GM21619 (cell line): ENCODE measurements at regions not wholly inside any gene's neighbourhood (a gene's known extent, or its start where the extent isn't known, plus 50 kb on each side); places are given as distances from the start of the nearest gene placed in this dataset.
A peak's percentile ranks its signal among the peaks of the same experiment; 100 is the strongest.

Experiments used
- ATAC-seq: cut with Tn5 transposase; IDR thresholded peaks from one replicate; pipeline ENCODE4 v1.9.1; 2021; ENCODE audit not compliant: unreplicated experiment

GRCh38 chr1:96962751-96963211, 241.2 kb downstream of the PTBP2 start:
- ATAC-seq: no peak

DNA sequence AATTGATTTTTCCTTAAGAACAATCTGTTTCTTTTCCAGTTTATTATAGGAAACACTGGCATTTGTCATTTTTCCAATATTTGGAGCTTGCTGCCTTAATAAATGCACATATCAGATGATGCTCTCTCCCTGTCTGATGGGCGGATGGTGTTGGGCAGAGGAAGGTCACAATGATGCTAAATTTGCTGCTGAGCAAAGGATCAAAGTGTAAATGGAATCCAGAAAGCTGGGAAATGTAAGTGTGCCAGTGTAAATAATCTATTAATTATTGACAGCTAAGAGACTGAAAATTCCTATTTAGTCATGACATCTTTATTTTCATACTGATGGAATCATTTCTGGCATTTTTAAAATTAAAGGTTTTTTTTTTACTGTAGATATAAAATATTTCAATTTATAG, 243.2 kb downstream of the PTBP2 start:
- no peak for ATAC-seq

- ATAC-seq: peak; percentile 90
These were observed 245.1 kb downstream of the PTBP2 start for GRCh38 chr1:96966536-96967138.

DNA sequence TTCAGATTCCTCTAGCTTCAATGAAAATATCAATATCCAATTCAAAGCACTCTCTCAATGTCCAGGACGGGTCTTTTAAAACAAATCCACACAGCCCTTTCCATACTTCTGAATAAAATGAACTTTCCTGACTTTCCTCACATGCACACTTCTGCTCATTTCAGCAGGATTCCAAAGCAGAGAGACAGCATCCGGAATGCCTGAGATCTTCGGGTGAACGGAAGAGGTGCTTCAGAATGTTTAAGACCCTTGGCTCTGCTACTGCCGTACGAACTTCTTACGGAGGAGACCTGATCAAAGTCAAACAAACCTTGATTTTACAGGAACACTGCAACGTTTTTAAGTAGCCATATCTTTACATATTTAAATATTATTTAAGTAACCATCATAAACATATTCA, 245.7 kb downstream of the PTBP2 start:
- ATAC-seq: no peak

DNA sequence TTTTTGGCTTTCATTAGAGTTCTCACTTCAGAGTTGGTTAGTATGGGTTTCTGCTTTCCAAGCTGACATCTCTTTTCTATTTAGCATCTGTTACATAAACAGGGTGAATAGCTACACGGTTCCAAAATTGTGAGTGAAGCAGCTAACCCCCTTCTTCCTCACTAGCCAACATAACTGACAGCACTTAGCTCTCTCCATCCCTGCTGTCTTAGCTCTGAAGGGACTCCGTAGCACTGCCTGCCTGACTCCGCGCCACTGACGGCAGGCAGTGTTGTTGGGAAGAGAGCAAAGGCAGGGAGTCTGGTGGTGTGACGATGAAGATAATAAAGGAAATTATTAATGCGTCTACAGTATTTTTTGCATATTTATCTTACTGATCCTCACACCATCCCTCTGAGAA, 247.0 kb downstream of the PTBP2 start:
- ATAC-seq: no peak

- ATAC-seq: no peak
These were observed 247.4 kb downstream of the PTBP2 start for GRCh38 chr1:96968983-96969382.

- no peak for ATAC-seq
These were observed 248.1 kb downstream of the PTBP2 start for GRCh38 chr1:96969656-96970163.

DNA sequence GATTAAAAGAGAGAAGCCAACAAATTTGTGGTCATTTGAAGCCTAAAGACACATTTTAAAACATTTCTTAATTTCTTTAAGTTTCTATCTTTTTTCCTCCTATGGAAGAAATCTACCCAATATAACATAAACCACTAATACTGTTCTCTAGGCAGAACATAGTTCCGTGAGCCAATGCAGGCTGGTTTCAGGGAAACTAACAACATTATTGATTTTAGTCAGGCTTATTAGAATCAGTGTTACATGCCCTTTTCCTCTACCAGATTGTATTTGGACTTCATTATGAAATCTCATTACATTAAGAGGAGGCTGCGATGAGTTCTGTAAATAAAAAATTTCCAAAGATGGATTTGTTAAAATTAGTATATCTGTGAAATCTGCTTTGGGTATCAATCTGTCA, 249.9 kb downstream of the PTBP2 start:
- ATAC-seq: no peak

- ATAC-seq: no peak
These were observed 250.4 kb downstream of the PTBP2 start for GRCh38 chr1:96971849-96972602.

DNA sequence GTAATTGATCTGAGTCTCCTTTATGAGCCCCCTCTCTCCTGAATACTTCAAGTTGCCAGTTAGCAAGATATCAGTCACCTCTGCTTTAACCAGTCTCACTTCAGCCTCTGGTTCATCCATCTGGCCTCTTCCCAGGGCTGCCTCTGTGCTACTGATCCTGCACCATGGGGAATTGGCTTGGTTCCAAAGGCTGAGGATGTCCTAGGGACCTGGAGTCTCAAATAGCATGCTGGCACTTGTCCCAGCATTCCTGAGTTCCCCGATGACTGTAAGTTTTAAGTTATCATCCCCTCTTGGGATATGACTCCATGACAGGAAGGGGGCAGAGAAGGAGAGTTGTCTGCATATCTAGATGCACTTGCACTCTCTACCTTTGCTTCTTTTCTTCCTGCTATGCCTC, 252.0 kb downstream of the PTBP2 start:
- no peak for ATAC-seq

- no peak for ATAC-seq
These were observed 256.9 kb downstream of the PTBP2 start for GRCh38 chr1:96978444-96978843.

DNA sequence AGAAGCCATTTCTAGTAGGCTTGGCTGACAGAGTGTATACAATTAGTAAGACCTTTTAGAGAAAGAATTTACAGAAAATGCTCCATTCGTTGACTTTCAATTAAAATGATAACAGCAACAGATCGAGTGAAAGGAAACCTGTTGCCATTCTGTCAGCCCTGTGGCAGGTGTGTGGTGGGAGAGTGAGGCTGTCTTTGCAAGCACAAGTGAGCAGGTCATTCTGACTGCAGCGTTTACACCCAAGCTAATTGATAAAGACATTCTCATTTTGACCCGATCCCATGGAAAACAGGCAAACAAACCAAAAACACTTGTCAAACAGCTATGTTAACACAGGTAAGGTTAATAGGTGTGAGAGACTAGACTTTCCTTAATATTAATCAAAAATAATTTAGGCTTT, 257.3 kb downstream of the PTBP2 start:
- no peak for ATAC-seq

GRCh38 chr1:96979304-96980268, 258.0 kb downstream of the PTBP2 start:
- no peak for ATAC-seq

GRCh38 chr1:96980448-96980847, 258.9 kb downstream of the PTBP2 start:
- ATAC-seq: no peak

- no peak for ATAC-seq
These were observed 259.6 kb downstream of the PTBP2 start for GRCh38 chr1:96981181-96981580.

GRCh38 chr1:96982118-96982517, 260.5 kb downstream of the PTBP2 start:
- ATAC-seq: no peak

- ATAC-seq: no peak
These were observed 262.3 kb downstream of the PTBP2 start for GRCh38 chr1:96983866-96984265.

DNA sequence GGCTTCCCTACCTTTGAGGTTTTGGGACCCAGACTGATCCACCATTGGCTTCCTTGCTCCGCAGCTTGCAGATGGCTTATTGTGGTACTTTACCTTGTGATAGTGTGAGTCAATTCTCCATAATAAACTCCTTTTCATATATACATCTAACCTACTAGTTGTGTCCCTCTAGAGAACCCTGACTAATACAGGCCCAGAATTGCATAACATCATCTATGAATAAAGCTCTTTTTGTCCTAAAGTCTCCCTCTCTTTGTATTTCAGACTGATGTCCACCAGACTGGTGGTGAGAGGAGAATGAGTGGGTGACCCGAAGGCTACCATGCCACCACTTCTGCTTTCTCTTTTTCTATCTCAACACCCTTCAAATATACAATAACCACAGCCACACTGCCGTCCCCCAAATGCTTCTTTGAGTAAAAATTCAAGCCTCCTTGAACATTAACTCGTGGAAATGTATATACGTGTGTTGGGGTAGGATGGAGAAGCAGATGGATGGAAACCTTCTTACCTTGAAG, 265.7 kb downstream of the PTBP2 start:
- no peak for ATAC-seq

GRCh38 chr1:96989302-96989701, 267.7 kb downstream of the PTBP2 start:
- ATAC-seq: no peak

DNA sequence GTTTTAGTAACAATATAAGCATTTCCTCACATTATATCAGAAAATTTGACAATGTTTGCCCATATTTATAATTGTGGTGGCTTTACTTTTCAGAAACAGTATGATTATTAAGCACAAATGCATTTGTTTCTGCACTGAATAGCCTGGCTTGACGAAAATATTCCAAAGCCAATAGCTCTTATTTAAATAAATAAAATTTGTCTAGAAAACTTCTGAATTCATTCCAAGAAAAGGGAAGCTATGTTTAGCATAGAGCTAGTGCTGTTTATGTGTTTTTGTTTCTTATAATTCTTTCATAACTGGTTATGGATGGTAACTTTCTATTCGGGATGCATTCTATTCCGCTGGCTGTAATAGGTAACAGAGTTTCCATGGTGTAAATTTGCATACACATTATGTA, 268.6 kb downstream of the PTBP2 start:
- no peak for ATAC-seq

DNA sequence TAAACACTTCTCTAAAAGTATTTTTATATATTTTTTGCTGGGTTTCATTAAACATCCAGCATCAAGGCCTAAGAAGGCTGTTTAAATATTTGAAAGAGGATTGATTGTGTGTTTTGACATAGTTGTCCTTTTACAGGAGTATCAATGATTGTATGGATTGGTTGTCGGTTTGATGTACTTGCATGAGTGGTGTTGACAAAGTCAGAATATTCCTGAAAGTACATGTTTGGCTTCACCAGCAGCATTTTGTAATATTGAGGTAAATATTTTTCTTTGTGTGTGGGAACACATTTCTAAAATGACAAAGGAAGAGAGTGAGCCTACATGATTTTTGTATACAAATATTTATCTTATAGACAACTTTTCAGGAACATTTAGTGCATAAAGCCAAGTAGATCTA, 269.7 kb downstream of the PTBP2 start:
- ATAC-seq: no peak
